ENCODE measurements at regions not wholly inside any gene's neighbourhood (a gene's known extent, or its start where the extent isn't known, plus 50 kb on each side); places are given as distances from the start of the nearest gene placed in this dataset.

GRCh38 chr17:33651686-33652085 lies 358.6 kb upstream of the ASIC2 start:
- no peaks in the 10 kb centered on the region for H3K4me1 Mint-ChIP-seq (ENCODE audit: insufficient read depth, unreplicated experiment)
- H3K9me3 Mint-ChIP-seq (ENCODE audit: unreplicated experiment) = peaks cover 32% of the 10 kb centered on the region
- ChIA-PET POLR2A (no interaction called here), CTCF (interaction anchor here (0.7 kb wide), 1 partner anchor 148 kb away, joined by 3 read pairs; no protein-coding TSS in a partner anchor)
- no peaks in the 10 kb centered on the region for H3K27me3 Mint-ChIP-seq (ENCODE audit: insufficient read depth, unreplicated experiment)
- intact Hi-C loops (cut with micrococcal nuclease) = no loop called here
- no peak overlapping the region for H3K4me3 Mint-ChIP-seq (ENCODE audit: unreplicated experiment)
- H3K36me3 Mint-ChIP-seq (ENCODE audit: insufficient read depth, unreplicated experiment) = no peaks in the 10 kb centered on the region
- H3K27ac Mint-ChIP-seq (ENCODE audit: low read depth, unreplicated experiment) = no peak overlapping the region
- BruUV-seq (replicated peaks) = no TSS peak
- no peak for DNase-seq (ENCODE audit: unreplicated experiment)
- TF ChIP-seq CTCF (IDR thresholded peaks at IDR 0.05; ENCODE audit: unreplicated experiment) = no peak

- DNase-seq (ENCODE audit: unreplicated experiment) = no peak
- no peaks in the 10 kb centered on the region for H3K27me3 Mint-ChIP-seq (ENCODE audit: insufficient read depth, unreplicated experiment)
- intact Hi-C loops (cut with micrococcal nuclease) = no loop called here
- no TSS peak for BruUV-seq (replicated peaks)
- CTCF ChIA-PET = interaction anchor here (0.5 to 1.9 kb wide), 4 partner anchors 22 to 253 kb away, joined by 3 to 8 read pairs (median 4); no protein-coding TSS in a partner anchor
- no peak overlapping the region for H3K27ac Mint-ChIP-seq (ENCODE audit: low read depth, unreplicated experiment)
- H3K9me3 Mint-ChIP-seq (ENCODE audit: unreplicated experiment) = peaks cover 30% of the 10 kb centered on the region
- TF ChIP-seq CTCF (IDR thresholded peaks at IDR 0.05; ENCODE audit: unreplicated experiment) = no peak
- POLR2A ChIA-PET = interaction anchor here (1.4 kb wide), 1 partner anchor 22 kb away, joined by 3 read pairs; no protein-coding TSS in a partner anchor
- no peaks in the 10 kb centered on the region for H3K4me1 Mint-ChIP-seq (ENCODE audit: insufficient read depth, unreplicated experiment)
- no peak overlapping the region for H3K4me3 Mint-ChIP-seq (ENCODE audit: unreplicated experiment)
- no peaks in the 10 kb centered on the region for H3K36me3 Mint-ChIP-seq (ENCODE audit: insufficient read depth, unreplicated experiment)
Measured at GRCh38 chr17:33652731-33653398, 359.8 kb upstream of the ASIC2 start.

GRCh38 chr17:33653399-33653788 lies 360.3 kb upstream of the ASIC2 start:
- ChIA-PET CTCF (interaction anchor here (0.6 to 1.9 kb wide), 4 partner anchors 21 to 1443 kb away, joined by 3 to 8 read pairs (median 4); no protein-coding TSS in a partner anchor), POLR2A (interaction anchor here (1.4 kb wide), 1 partner anchor 21 kb away, joined by 3 read pairs; no protein-coding TSS in a partner anchor)
- DNase-seq (ENCODE audit: unreplicated experiment) = no peak
- no peak overlapping the region for H3K27ac Mint-ChIP-seq (ENCODE audit: low read depth, unreplicated experiment)
- no peak for TF ChIP-seq CTCF (IDR thresholded peaks at IDR 0.05; ENCODE audit: unreplicated experiment)
- no peak overlapping the region for H3K4me3 Mint-ChIP-seq (ENCODE audit: unreplicated experiment)
- BruUV-seq (replicated peaks) = no TSS peak
- no peaks in the 10 kb centered on the region for H3K4me1 Mint-ChIP-seq (ENCODE audit: insufficient read depth, unreplicated experiment)
- no peaks in the 10 kb centered on the region for H3K36me3 Mint-ChIP-seq (ENCODE audit: insufficient read depth, unreplicated experiment)
- intact Hi-C loops (cut with micrococcal nuclease) = no loop called here
- H3K9me3 Mint-ChIP-seq (ENCODE audit: unreplicated experiment) = peaks cover 30% of the 10 kb centered on the region
- H3K27me3 Mint-ChIP-seq (ENCODE audit: insufficient read depth, unreplicated experiment) = no peaks in the 10 kb centered on the region

GRCh38 chr17:33657181-33657580 lies 364.1 kb upstream of the ASIC2 start:
- DNase-seq (ENCODE audit: unreplicated experiment) = no peak
- ChIA-PET CTCF (interaction anchor here (0.6 kb wide), 2 partner anchors 53 to 633 kb away, joined by 3 to 6 read pairs; no protein-coding TSS in a partner anchor), POLR2A (no interaction called here)
- intact Hi-C loops (cut with micrococcal nuclease) = no loop called here
- no peaks in the 10 kb centered on the region for H3K36me3 Mint-ChIP-seq (ENCODE audit: insufficient read depth, unreplicated experiment)
- BruUV-seq (replicated peaks) = no TSS peak
- no peak overlapping the region for H3K27ac Mint-ChIP-seq (ENCODE audit: low read depth, unreplicated experiment)
- TF ChIP-seq CTCF (IDR thresholded peaks at IDR 0.05; ENCODE audit: unreplicated experiment) = no peak
- H3K9me3 Mint-ChIP-seq (ENCODE audit: unreplicated experiment) = peaks cover 37% of the 10 kb centered on the region
- no peaks in the 10 kb centered on the region for H3K27me3 Mint-ChIP-seq (ENCODE audit: insufficient read depth, unreplicated experiment)
- H3K4me3 Mint-ChIP-seq (ENCODE audit: unreplicated experiment) = no peak overlapping the region
- no peaks in the 10 kb centered on the region for H3K4me1 Mint-ChIP-seq (ENCODE audit: insufficient read depth, unreplicated experiment)

Measured in MCF 10A (cell line).